GM19455 (cell line): ENCODE measurements at regions not wholly inside any gene's neighbourhood (a gene's known extent, or its start where the extent isn't known, plus 50 kb on each side); places are given as distances from the start of the nearest gene placed in this dataset.
"Not testable (repeated sequence)": the region's sequence is repeated elsewhere in the genome, so short reads cannot be mapped to it uniquely, and the experiment has no call there.

ENCODE experiments used
- ATAC-seq: cut with Tn5 transposase; IDR thresholded peaks from one replicate; pipeline ENCODE4 v1.9.1; 2021; ENCODE audit not compliant: unreplicated experiment

- no peak for ATAC-seq
Observed at GRCh38 chr14:71751264-71751663, 181.0 kb upstream of the RGS6 start.

GRCh38 chr14:71752111-71752738, 180.0 kb upstream of the RGS6 start:
- ATAC-seq, result no peak

GRCh38 chr14:71753126-71753830, 179.0 kb upstream of the RGS6 start:
- no peak for ATAC-seq

- ATAC-seq, result no peak
Observed at GRCh38 chr14:71753976-71754375, 178.3 kb upstream of the RGS6 start.

- no peak for ATAC-seq
Observed at GRCh38 chr14:71754422-71755095, 177.7 kb upstream of the RGS6 start.

- no peak for ATAC-seq
Observed at GRCh38 chr14:71758229-71758951, 173.8 kb upstream of the RGS6 start.

- ATAC-seq, result no peak
Observed at GRCh38 chr14:71762575-71762974, 169.7 kb upstream of the RGS6 start.

- no peak for ATAC-seq
Observed at GRCh38 chr14:71764701-71765382, 167.4 kb upstream of the RGS6 start.

GRCh38 chr14:71765505-71765904, 166.7 kb upstream of the RGS6 start:
- ATAC-seq, result no peak

GRCh38 chr14:71770431-71770830, 161.8 kb upstream of the RGS6 start:
- no peak for ATAC-seq

- not testable (repeated sequence) for ATAC-seq
Observed at GRCh38 chr14:71771421-71771820, 160.8 kb upstream of the RGS6 start.

GRCh38 chr14:71771996-71772395, 160.2 kb upstream of the RGS6 start:
- not testable (repeated sequence) for ATAC-seq

GRCh38 chr14:71773898-71774481, 158.2 kb upstream of the RGS6 start:
- ATAC-seq, result no peak

- ATAC-seq, result no peak
Observed at GRCh38 chr14:71776471-71777360, 155.5 kb upstream of the RGS6 start.

GRCh38 chr14:71780075-71780474, 152.2 kb upstream of the RGS6 start:
- ATAC-seq, result no peak

- ATAC-seq, result no peak
Observed at GRCh38 chr14:71780822-71781221, 151.4 kb upstream of the RGS6 start.

- no peak for ATAC-seq
Observed at GRCh38 chr14:71783088-71783487, 149.1 kb upstream of the RGS6 start.

- ATAC-seq, result no peak
Observed at GRCh38 chr14:71783786-71784185, 148.4 kb upstream of the RGS6 start.

GRCh38 chr14:71789005-71789404, 143.2 kb upstream of the RGS6 start:
- ATAC-seq, result no peak

GRCh38 chr14:71799841-71800240, 132.4 kb upstream of the RGS6 start:
- ATAC-seq, result no peak
